B cell (primary cell): ENCODE measurements at regions not wholly inside any gene's neighbourhood (a gene's known extent, or its start where the extent isn't known, plus 50 kb on each side); places are given as distances from the start of the nearest gene placed in this dataset.

Source experiments
- ATAC-seq: fragments of 200-7000 bp; cut with Tn5 transposase; one replicate; pipeline ENCODE4 v1.10.0; 2021; ENCODE audit warnings: low read depth, mild to moderate bottlenecking, moderate number of reproducible peaks, moderate library complexity
- CTCF ChIA-PET: fragments of 350-600 bp; sonication (Branson Sonifier 250); formaldehyde crosslinking; loops from one replicate; lab custom pipeline; 2021; ENCODE audit warnings: antibody characterized with exemption, inconsistent platforms; lab: Charles Lee
- POLR2A ChIA-PET: fragments of 350-600 bp; sonication (Branson Sonifier 250); formaldehyde crosslinking; loops from one replicate; lab custom pipeline; 2021; ENCODE audit warnings: antibody characterized with exemption; lab: Charles Lee
- DNase-seq: peaks from one replicate; pipeline ENCODE4 v3.0.0; 2013
- H2AFZ ChIP-seq: 2 replicates; pipeline ENCODE4 v1.6.1; 2012; ENCODE audit warnings: mild to moderate bottlenecking, low read depth, low read length; ENCODE audit not compliant: insufficient read depth, poor library complexity, severe bottlenecking
- H3K27ac ChIP-seq, 2 donors: 1 replicate in 1 of 2; 2 replicates in 1 of 2; pipeline ENCODE4 v1.5.1; 2012 to 2013; ENCODE audit warnings: low read length in 2 of 2, mild to moderate bottlenecking in 2 of 2, moderate library complexity in 1 of 2
- H3K27me3 ChIP-seq, 4 experiments: fragments of 200-600 bp in 1 of 4; sonication (generic) in 1 of 4; replicated peaks in 1 of 4; 1 replicate in 2 of 4; 2 replicates in 2 of 4; pipeline versions ENCODE4 v1.6.1 to v1.7.0; 2013 to 2016; ENCODE audit warnings: low read length in 3 of 4, mild to moderate bottlenecking in 2 of 4, mixed read lengths in 1 of 4, moderate library complexity in 1 of 4; ENCODE audit not compliant: insufficient read depth in 4 of 4, control insufficient read depth in 3 of 4; ENCODE audit errors: control extremely low read depth in 1 of 4
- H3K36me3 ChIP-seq, 2 experiments: replicated peaks in 1 of 2; 1 replicate in 1 of 2; 2 replicates in 1 of 2; pipeline versions ENCODE4 v1.6.1 to v1.7.1; 2013; ENCODE audit warnings: low read length in 1 of 2; ENCODE audit not compliant: insufficient read depth in 2 of 2, control insufficient read depth in 1 of 2; ENCODE audit errors: control extremely low read depth in 1 of 2, extremely low read depth in 1 of 2
- H3K4me1 ChIP-seq, 2 donors: fragments of 200-600 bp in 1 of 2; sonication (generic) in 1 of 2; 1 replicate in 1 of 2; 2 replicates in 1 of 2; pipeline versions ENCODE4 v1.5.1 to v1.6.1; 2013 to 2017; ENCODE audit warnings: low read length in 2 of 2; ENCODE audit not compliant: control insufficient read depth in 2 of 2, insufficient read depth in 2 of 2
- H3K4me2 ChIP-seq: replicated peaks from 2 replicates; pipeline ENCODE3; 2012; ENCODE audit warnings: mild to moderate bottlenecking, low read depth, low read length; ENCODE audit not compliant: poor library complexity, severe bottlenecking
- H3K4me3 ChIP-seq, 5 experiments: fragments of 200-600 bp in 1 of 5; sonication (generic) in 1 of 5; 1 replicate in 3 of 5; 2 replicates in 2 of 5; pipeline versions ENCODE4 v1.5.1 to v1.7.0; 2011 to 2016; ENCODE audit warnings: low read length in 4 of 5, mild to moderate bottlenecking in 4 of 5, low read depth in 2 of 5, control low read depth in 1 of 5, moderate library complexity in 1 of 5; ENCODE audit not compliant: insufficient read depth in 1 of 5; ENCODE audit errors: control extremely low read depth in 1 of 5, extremely low read depth in 1 of 5
- H3K79me2 ChIP-seq: fragments of 200-600 bp; sonication (generic); one replicate; pipeline ENCODE4 v1.6.0; 2016; ENCODE audit warnings: low read length; ENCODE audit not compliant: control insufficient read depth, insufficient read depth
- H3K9ac ChIP-seq: fragments of 200-600 bp; sonication (generic); 2 replicates; pipeline ENCODE4 v1.6.1; 2017; ENCODE audit warnings: mild to moderate bottlenecking, low read length, moderate library complexity
- H3K9me3 ChIP-seq, 3 donors: one replicate each; pipeline versions ENCODE4 v1.6.1 to v1.7.1; 2013; ENCODE audit warnings: low read length in 2 of 3; ENCODE audit not compliant: control insufficient read depth in 2 of 3, insufficient read depth in 1 of 3; ENCODE audit errors: control extremely low read depth in 1 of 3
- H4K20me1 ChIP-seq: 2 replicates; pipeline ENCODE4 v1.6.0; 2012; ENCODE audit warnings: mild to moderate bottlenecking, low read length; ENCODE audit not compliant: insufficient read depth, control insufficient read depth, poor library complexity, severe bottlenecking
- H3K27ac Mint-ChIP-seq: one replicate; pipeline ENCODE4 v1.8.0; 2021; ENCODE audit warnings: mixed read lengths
- H3K27me3 Mint-ChIP-seq: one replicate; pipeline ENCODE4 v1.8.0; 2021; ENCODE audit warnings: mixed read lengths
- H3K4me1 Mint-ChIP-seq: one replicate; pipeline ENCODE4 v1.8.0; 2021; ENCODE audit warnings: mixed read lengths
- H3K4me3 Mint-ChIP-seq: one replicate; pipeline ENCODE4 v1.8.0; 2021; ENCODE audit warnings: mixed read lengths
- H3K9me3 Mint-ChIP-seq: one replicate; pipeline ENCODE4 v1.8.0; 2022; ENCODE audit warnings: mixed read lengths; ENCODE audit not compliant: insufficient read depth
- EZH2 ChIP-seq: IDR thresholded peaks from 2 replicates; pipeline ENCODE4 v1.6.1; 2012; ENCODE audit warnings: borderline replicate concordance, low read depth, mild to moderate bottlenecking, moderate library complexity, low read length; ENCODE audit not compliant: insufficient read depth, poor library complexity, severe bottlenecking
- WGBS: methylation state at CpG from one replicate; pipeline ENCODE4 v1.1.5; 2013; ENCODE audit warnings: missing lambda C conversion rate; ENCODE audit not compliant: insufficient coverage; 5-methylcytosine and 5-hydroxymethylcytosine counted together
- intact Hi-C: fragments of 100-400 bp; cut with micrococcal nuclease; formaldehyde crosslinking; loops from one replicate; pipeline ENCODE4 v1.10.0; 2022
- TF ChIP-seq, protein P1 (sequence below): fragments of 200-600 bp; IDR thresholded peaks from one replicate; pipeline ENCODE4 v1.8.0; 2022; ENCODE audit warnings: antibody characterized with exemption, mild to moderate bottlenecking

DNA sequence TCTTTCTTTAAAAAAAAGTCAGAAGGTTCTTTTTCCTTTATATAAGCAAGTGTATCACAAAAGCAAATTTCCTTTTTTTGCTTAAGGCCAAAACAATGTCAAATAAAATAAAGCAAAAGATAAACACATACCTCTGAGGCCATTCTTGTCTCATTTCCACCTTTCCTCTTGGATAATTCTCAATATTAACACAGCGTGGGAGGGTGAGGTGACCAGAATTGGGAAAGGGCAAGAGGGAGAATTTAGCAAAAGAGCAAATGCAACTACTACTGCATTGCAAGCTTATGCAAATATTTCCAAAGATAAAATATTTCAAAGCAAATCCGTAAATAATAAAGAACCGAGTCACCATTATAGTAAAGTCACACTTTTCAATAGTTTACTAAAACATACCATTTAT, 153.4 kb upstream of the PSMD7 start:
- WGBS, result no CpG with 5 or more reads among the region's 3 CpGs
- Histone ChIP-seq H3K4me1 (no peaks in the 10 kb centered on the region), H3K4me3 (no peak overlapping the region), H3K27ac (no peak overlapping the region), H3K79me2 (no peaks in the 10 kb centered on the region), H3K9ac (no peak overlapping the region), H3K36me3 (no peaks in the 10 kb centered on the region), H4K20me1 (no peaks in the 10 kb centered on the region), H3K4me2 (no peak overlapping the region), H3K27me3 (no peaks in the 10 kb centered on the region), H2AFZ (no peak overlapping the region), H3K9me3 (peaks cover 0 to 15% (median 0%) of the 10 kb centered on the region in 3 donors)
- POLR2A ChIA-PET, result no interaction called here
- H3K9me3 Mint-ChIP-seq, result no peaks in the 10 kb centered on the region
- DNase-seq (no peak), ATAC-seq (no peak)
- H3K4me1 Mint-ChIP-seq, result no peaks in the 10 kb centered on the region
- H3K4me3 Mint-ChIP-seq, result no peak overlapping the region
- TF ChIP-seq EZH2, result no peak
- TF ChIP-seq, protein P1, sequence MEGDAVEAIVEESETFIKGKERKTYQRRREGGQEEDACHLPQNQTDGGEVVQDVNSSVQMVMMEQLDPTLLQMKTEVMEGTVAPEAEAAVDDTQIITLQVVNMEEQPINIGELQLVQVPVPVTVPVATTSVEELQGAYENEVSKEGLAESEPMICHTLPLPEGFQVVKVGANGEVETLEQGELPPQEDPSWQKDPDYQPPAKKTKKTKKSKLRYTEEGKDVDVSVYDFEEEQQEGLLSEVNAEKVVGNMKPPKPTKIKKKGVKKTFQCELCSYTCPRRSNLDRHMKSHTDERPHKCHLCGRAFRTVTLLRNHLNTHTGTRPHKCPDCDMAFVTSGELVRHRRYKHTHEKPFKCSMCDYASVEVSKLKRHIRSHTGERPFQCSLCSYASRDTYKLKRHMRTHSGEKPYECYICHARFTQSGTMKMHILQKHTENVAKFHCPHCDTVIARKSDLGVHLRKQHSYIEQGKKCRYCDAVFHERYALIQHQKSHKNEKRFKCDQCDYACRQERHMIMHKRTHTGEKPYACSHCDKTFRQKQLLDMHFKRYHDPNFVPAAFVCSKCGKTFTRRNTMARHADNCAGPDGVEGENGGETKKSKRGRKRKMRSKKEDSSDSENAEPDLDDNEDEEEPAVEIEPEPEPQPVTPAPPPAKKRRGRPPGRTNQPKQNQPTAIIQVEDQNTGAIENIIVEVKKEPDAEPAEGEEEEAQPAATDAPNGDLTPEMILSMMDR, result no peak
- no peak overlapping the region for H3K27ac Mint-ChIP-seq
- peaks cover 3% of the 10 kb centered on the region for H3K27me3 Mint-ChIP-seq
- intact Hi-C loops, result no loop called here
- CTCF ChIA-PET, result no interaction called here

DNA sequence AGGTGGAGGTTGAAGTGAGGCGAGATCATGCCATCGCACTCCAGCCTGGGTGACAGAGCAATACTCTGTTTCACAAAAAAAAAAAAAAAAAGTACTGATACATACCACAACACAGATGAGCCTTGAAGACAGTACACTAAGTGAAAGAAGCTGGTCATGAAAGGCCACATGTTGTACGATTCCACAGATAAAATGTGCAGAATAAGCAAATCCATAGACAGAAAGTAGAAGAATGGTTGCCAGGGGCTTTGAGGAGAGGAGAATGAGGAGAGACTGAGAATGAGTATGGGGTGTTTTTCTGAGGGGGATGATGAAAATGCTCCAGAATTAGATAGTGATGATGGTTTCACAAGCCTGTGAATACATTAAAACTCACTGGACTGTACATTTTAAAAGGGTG, 155.6 kb upstream of the PSMD7 start:
- ATAC-seq (no peak), DNase-seq (no peak)
- H3K4me1 Mint-ChIP-seq, result no peaks in the 10 kb centered on the region
- H3K27ac Mint-ChIP-seq, result no peak overlapping the region
- H3K4me2 ChIP-seq, result no peak overlapping the region
- ChIA-PET POLR2A (no interaction called here), CTCF (no interaction called here)
- WGBS, result 56% methylated on average over 1 of the region's 3 CpGs
- H3K4me3 ChIP-seq, result no peak overlapping the region
- peaks cover 0 to 19% (median 0%) of the 10 kb centered on the region in 3 donors for H3K9me3 ChIP-seq
- intact Hi-C loops, result no loop called here
- no peak overlapping the region for H2AFZ ChIP-seq
- TF ChIP-seq EZH2, result no peak
- TF ChIP-seq, protein P1, result no peak
- H3K79me2 ChIP-seq, result no peaks in the 10 kb centered on the region
- H3K4me3 Mint-ChIP-seq, result no peak overlapping the region
- peaks cover 3% of the 10 kb centered on the region for H3K27me3 Mint-ChIP-seq
- H3K27me3 ChIP-seq, result no peaks in the 10 kb centered on the region
- H3K4me1 ChIP-seq, result no peaks in the 10 kb centered on the region
- no peaks in the 10 kb centered on the region for H3K9me3 Mint-ChIP-seq
- H3K9ac ChIP-seq, result no peak overlapping the region
- H3K27ac ChIP-seq, result no peak overlapping the region
- H4K20me1 ChIP-seq, result no peaks in the 10 kb centered on the region
- no peaks in the 10 kb centered on the region for H3K36me3 ChIP-seq
